UCSD-AML1 (cell line): ENCODE measurements at regions not wholly inside any gene's neighbourhood (a gene's known extent, or its start where the extent isn't known, plus 50 kb on each side); places are given as distances from the start of the nearest gene placed in this dataset.
"Not testable (repeated sequence)": the region's sequence is repeated elsewhere in the genome, so short reads cannot be mapped to it uniquely, and the experiment has no call there.

Experiments
- DNase-seq: peaks from one replicate; lab custom pipeline; 2025; ENCODE audit not compliant: unreplicated experiment; lab: John Stamatoyannopoulos, UW

GRCh38 chr11:90286640-90287039 is 63.8 kb upstream of the CHORDC1 start:
- DNase-seq: no peak

GRCh38 chr11:90284171-90284570 is 61.3 kb upstream of the CHORDC1 start:
- DNase-seq: no peak

GRCh38 chr11:90282551-90283071 is 59.8 kb upstream of the CHORDC1 start:
- DNase-seq: not testable (repeated sequence)

GRCh38 chr11:90274362-90274761 is 51.5 kb upstream of the CHORDC1 start:
- no peak for DNase-seq
